Tibial nerve (tissue), 4 donors: ENCODE measurements at regions not wholly inside any gene's neighbourhood (a gene's known extent, or its start where the extent isn't known, plus 50 kb on each side); places are given as distances from the start of the nearest gene placed in this dataset.

Experiments
- DNase-seq, 2 donors: peaks; one replicate each; pipeline ENCODE4 v3.0.0-alpha.2; 2019; ENCODE audit warnings: low spot score in 2 of 2
- H3K27ac ChIP-seq, 4 donors: fragments of 200-600 bp; sonication (generic) in 3 of 4; one replicate each; pipeline ENCODE4 v1.5.1; 2017 to 2019; ENCODE audit warnings: mild to moderate bottlenecking in 1 of 4
- H3K27me3 ChIP-seq, 2 donors: fragments of 200-600 bp; sonication (generic) in 1 of 2; one replicate each; pipeline versions ENCODE4 v1.5.1 to v1.6.0; 2017 to 2019
- H3K36me3 ChIP-seq, 3 donors: fragments of 200-600 bp; sonication (generic); one replicate each; pipeline ENCODE4 v1.5.1; 2018 to 2019
- H3K4me1 ChIP-seq, 4 donors: fragments of 200-600 bp; sonication (generic) in 3 of 4; one replicate each; pipeline ENCODE4 v1.5.1; 2017 to 2019
- H3K4me3 ChIP-seq, 4 donors: fragments of 200-600 bp; sonication (generic) in 3 of 4; one replicate each; pipeline ENCODE4 v1.5.1; 2017 to 2019; ENCODE audit warnings: mild to moderate bottlenecking in 1 of 4, moderate library complexity in 1 of 4
- H3K9me3 ChIP-seq, 4 donors: fragments of 200-600 bp; sonication (generic) in 3 of 4; one replicate each; pipeline ENCODE4 v1.5.1; 2017 to 2019
- EP300 ChIP-seq, 2 donors: sonication (generic); formaldehyde crosslinking; IDR thresholded peaks; one replicate each; pipeline ENCODE4 v1.6.1; 2017; ENCODE audit warnings: antibody characterized with exemption in 2 of 2, mild to moderate bottlenecking in 1 of 2
- POLR2A ChIP-seq, 2 donors: fragments of 450-650 bp; IDR thresholded peaks; one replicate each; pipeline ENCODE4 v1.6.1; 2017; ENCODE audit warnings: antibody characterized with exemption in 2 of 2, mild to moderate bottlenecking in 2 of 2, moderate library complexity in 2 of 2
- WGBS, 2 donors: methylation state at CpG; one replicate each; pipeline ENCODE4 v1.1.5; 2018; 5-methylcytosine and 5-hydroxymethylcytosine counted together
- TF ChIP-seq, protein P1 (sequence below), 5 experiments: fragments of 200-600 bp in 3 of 5; fragments of 450-650 bp in 2 of 5; sonication (generic) in 3 of 5; IDR thresholded peaks; one replicate each; pipeline ENCODE4 v1.5.1; 2016 to 2019; ENCODE audit warnings: antibody characterized with exemption in 5 of 5, mild to moderate bottlenecking in 3 of 5, moderate library complexity in 2 of 5

DNA sequence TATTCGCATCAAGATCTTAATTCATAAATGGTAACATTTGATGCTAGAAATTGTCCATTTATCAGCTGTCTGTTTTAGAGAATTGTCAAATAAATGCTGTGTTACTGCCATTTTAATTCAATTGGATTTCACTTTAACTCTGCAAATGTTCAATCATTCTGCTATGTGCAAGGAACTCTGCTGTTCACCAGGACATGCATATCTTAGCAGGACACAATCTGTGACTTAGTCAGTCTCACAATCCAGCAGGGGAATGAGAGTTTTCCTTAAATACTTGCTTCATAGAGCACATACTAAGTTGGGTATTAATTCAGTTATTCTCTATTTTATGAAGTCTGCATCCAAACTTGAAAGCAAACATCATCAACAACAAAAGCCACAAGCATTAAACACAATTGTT is 488.7 kb upstream of the MEF2C start:
- Histone ChIP-seq H3K27me3 (no peaks in the 10 kb centered on the region), H3K4me3 (no peak overlapping the region), H3K27ac (no peak overlapping the region), H3K9me3 (no peaks in the 10 kb centered on the region), H3K36me3 (no peaks in the 10 kb centered on the region), H3K4me1 (no peaks in the 10 kb centered on the region)
- 95 to 98% methylated on average over 1 of the region's 1 CpG for WGBS, 2 donors
- no peak for DNase-seq
- TF ChIP-seq, protein P1, sequence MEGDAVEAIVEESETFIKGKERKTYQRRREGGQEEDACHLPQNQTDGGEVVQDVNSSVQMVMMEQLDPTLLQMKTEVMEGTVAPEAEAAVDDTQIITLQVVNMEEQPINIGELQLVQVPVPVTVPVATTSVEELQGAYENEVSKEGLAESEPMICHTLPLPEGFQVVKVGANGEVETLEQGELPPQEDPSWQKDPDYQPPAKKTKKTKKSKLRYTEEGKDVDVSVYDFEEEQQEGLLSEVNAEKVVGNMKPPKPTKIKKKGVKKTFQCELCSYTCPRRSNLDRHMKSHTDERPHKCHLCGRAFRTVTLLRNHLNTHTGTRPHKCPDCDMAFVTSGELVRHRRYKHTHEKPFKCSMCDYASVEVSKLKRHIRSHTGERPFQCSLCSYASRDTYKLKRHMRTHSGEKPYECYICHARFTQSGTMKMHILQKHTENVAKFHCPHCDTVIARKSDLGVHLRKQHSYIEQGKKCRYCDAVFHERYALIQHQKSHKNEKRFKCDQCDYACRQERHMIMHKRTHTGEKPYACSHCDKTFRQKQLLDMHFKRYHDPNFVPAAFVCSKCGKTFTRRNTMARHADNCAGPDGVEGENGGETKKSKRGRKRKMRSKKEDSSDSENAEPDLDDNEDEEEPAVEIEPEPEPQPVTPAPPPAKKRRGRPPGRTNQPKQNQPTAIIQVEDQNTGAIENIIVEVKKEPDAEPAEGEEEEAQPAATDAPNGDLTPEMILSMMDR (IDR thresholded peaks at IDR 0.05): no peak
- TF ChIP-seq POLR2A (IDR thresholded peaks at IDR 0.05) (no peak), EP300 (IDR thresholded peaks at IDR 0.05) (no peak)

DNA sequence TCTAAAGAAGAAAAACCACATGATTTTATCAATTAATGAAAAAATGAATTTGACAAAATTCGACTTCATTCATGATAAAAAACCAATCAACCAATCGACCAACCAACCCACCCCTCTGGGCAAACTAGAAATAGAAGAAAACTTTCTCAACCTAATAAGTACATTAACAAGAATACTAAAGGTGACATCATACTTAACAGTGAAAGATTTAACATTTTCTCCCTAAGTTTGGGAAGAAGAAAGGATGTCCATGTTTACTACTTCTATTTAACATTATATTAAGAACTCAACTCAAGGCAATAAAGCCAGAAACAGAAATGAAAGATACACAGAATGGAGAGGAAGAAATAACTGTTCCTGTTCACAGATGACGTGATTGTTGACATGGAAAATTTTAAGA is 476.1 kb upstream of the MEF2C start:
- no peak for DNase-seq
- Histone ChIP-seq H3K27me3 (no peaks in the 10 kb centered on the region), H3K4me1 (no peaks in the 10 kb centered on the region), H3K4me3 (no peak overlapping the region), H3K9me3 (no peaks in the 10 kb centered on the region), H3K36me3 (no peaks in the 10 kb centered on the region), H3K27ac (no peak overlapping the region)
- 85% methylated on average over 3 of the region's 3 CpGs for WGBS, 2 donors
- TF ChIP-seq EP300 (IDR thresholded peaks at IDR 0.05) (no peak), POLR2A (IDR thresholded peaks at IDR 0.05) (no peak)
- TF ChIP-seq, protein P1 (IDR thresholded peaks at IDR 0.05): no peak

DNA sequence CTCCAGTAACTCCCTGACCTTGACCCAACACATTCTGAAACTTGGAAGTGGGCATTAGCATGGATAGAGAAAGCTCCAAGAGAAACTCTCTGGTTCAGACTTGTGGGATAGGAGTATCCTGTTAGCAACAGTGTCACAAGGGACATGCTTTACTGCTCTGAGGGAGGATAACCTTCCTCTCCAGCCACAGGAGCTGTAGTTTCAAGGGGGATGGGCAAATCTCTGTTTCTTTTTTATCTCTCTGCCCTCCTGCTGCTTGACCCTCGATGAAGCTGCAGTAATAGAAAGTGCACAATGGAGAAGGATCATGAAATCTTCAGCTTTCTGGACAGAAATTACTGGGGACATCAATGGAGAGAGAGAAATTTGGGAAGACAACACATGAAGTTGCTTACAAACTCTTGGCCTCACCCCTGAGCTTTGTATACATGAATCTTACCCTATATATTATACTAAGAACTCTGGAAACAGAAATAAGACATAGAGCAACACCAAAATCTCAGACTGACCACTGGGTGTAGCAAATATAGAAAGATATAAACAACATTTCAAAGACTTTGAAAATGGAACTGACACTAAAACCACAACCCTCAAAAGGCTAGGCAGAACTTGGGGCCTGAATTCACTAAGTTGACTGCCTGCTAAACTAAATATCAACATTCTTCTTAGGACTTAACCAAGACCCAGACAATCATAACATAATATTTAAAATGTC is 471.0 kb upstream of the MEF2C start:
- no peak overlapping the region for H3K27ac ChIP-seq
- H3K9me3 ChIP-seq: no peaks in the 10 kb centered on the region
- WGBS, 2 donors: 57 to 61% methylated on average over 1 of the region's 1 CpG
- H3K27me3 ChIP-seq: no peaks in the 10 kb centered on the region
- no peaks in the 10 kb centered on the region for H3K4me1 ChIP-seq
- no peaks in the 10 kb centered on the region for H3K36me3 ChIP-seq
- DNase-seq: no peak
- no peak overlapping the region for H3K4me3 ChIP-seq
- TF ChIP-seq POLR2A (IDR thresholded peaks at IDR 0.05): no peak

DNA sequence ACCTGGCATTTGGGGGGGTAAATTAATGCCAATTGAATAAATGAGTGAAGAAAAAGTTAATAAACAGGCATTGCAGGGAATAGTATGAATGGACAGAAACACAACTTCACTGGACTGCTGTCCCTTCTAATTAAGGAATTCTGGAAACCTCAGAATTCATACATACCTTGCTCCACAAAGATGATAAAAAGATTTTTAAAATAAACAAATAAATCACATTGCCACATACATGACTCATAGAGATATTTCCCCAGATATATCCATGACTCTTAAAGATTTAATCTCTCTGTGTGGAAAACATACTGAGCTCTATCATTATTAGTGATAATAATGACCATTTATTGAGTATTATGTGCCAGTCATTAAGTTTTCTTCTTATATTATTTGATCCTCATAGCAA is 469.0 kb upstream of the MEF2C start:
- DNase-seq: no peak
- no peaks in the 10 kb centered on the region for H3K9me3 ChIP-seq

DNA sequence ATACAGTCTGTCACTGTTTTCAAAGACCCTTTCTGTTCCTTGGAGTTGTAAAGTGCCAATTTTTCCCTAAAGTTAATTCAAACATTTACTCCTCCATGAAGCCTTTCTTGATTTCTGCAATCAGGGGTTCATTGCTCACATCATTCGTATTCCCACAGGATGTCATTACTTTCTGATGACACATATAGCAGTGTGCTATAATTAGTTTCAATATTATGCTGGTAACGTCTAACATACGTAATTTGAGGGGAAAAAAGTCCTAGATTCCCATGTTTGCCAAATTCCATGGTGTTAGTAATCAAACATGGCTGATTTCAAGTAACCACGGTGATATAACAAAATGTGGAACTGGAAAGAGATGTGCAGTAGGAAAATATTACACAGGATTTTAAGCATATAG is 468.2 kb upstream of the MEF2C start:
- DNase-seq: no peak
- 63 to 67% methylated on average over 4 of the region's 4 CpGs for WGBS, 2 donors
- TF ChIP-seq EP300 (IDR thresholded peaks at IDR 0.05) (no peak), POLR2A (IDR thresholded peaks at IDR 0.05) (no peak)
- TF ChIP-seq, protein P1 (IDR thresholded peaks at IDR 0.05): no peak

More for the DNA sequence above, 469.0 kb upstream of the MEF2C start:
- TF ChIP-seq POLR2A (IDR thresholded peaks at IDR 0.05): no peak
- TF ChIP-seq, protein P1 (IDR thresholded peaks at IDR 0.05): no peak
- no peak for TF ChIP-seq EP300 (IDR thresholded peaks at IDR 0.05)
- H3K4me1 ChIP-seq: no peaks in the 10 kb centered on the region
- H3K27me3 ChIP-seq: no peaks in the 10 kb centered on the region
- H3K27ac ChIP-seq: no peak overlapping the region
- no peak overlapping the region for H3K4me3 ChIP-seq
- no peaks in the 10 kb centered on the region for H3K36me3 ChIP-seq

DNA sequence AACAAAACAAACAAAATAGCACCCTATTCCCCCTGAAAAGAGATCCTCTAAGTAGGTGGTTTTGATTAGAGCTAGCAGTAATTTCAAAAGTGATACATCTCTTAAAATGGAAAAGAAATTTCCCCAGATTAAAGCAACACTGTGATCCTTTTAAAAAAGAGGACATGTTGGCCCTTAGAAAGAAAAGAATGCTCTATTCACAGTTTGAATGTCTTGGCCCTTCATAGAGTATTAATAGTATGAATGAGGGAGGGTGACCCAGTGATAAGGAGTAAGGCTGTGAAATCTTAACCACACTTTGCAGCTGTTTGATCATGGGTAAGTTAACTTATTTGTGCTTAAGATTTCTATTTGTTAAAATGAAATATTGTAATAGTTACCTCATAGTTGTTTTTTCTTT is 467.7 kb upstream of the MEF2C start:
- no peaks in the 10 kb centered on the region for H3K27me3 ChIP-seq
- H3K4me1 ChIP-seq: no peaks in the 10 kb centered on the region
- TF ChIP-seq, protein P1 (IDR thresholded peaks at IDR 0.05): no peak
- TF ChIP-seq EP300 (IDR thresholded peaks at IDR 0.05): no peak
- no peak for TF ChIP-seq POLR2A (IDR thresholded peaks at IDR 0.05)
- no peaks in the 10 kb centered on the region for H3K36me3 ChIP-seq
- H3K27ac ChIP-seq: no peak overlapping the region
- H3K9me3 ChIP-seq: no peaks in the 10 kb centered on the region
- DNase-seq: no peak
- H3K4me3 ChIP-seq: no peak overlapping the region

More for the DNA sequence above, 468.2 kb upstream of the MEF2C start:
- Histone ChIP-seq H3K9me3 (no peaks in the 10 kb centered on the region), H3K36me3 (no peaks in the 10 kb centered on the region), H3K27ac (no peak overlapping the region), H3K4me3 (no peak overlapping the region), H3K4me1 (no peaks in the 10 kb centered on the region), H3K27me3 (no peaks in the 10 kb centered on the region)
